ENCODE measurements at regions not wholly inside any gene's neighbourhood (a gene's known extent, or its start where the extent isn't known, plus 50 kb on each side); places are given as distances from the start of the nearest gene placed in this dataset.

GRCh38 chr21:36235058-36235582 is 78.5 kb downstream of the DOP1B start:
- H3K27ac Mint-ChIP-seq: peak overlapping the region; percentile 40 to 58 (median 55); a peak in 2 of 7 replicates
- Histone ChIP-seq H4K91ac (ENCODE audit: insufficient read length, low read depth, low read length) (no peak overlapping the region), H3K9ac (ENCODE audit: extremely low read depth, insufficient read length, low read length) (no peak overlapping the region), H2BK12ac (ENCODE audit: insufficient read length, low read depth, low read length) (no peak overlapping the region), H3K27me3 (ENCODE audit: insufficient read depth, low read length) (no peaks in the 10 kb centered on the region), H3K56ac (ENCODE audit: insufficient read length, low read depth, low read length) (no peak overlapping the region), H2AFZ (ENCODE audit: low read length) (no peak overlapping the region), H3K27ac (ENCODE audit: insufficient read length, low read depth, low read length) (no peak overlapping the region), H3T11ph (ENCODE audit: low read length) (no peak overlapping the region), H3K14ac (ENCODE audit: insufficient read depth, low read length) (no peak overlapping the region), H4K8ac (replicated peaks; ENCODE audit: insufficient read length, low read depth, low read length) (no peak overlapping the region), H2AK5ac (ENCODE audit: insufficient read length, low read length) (no peak overlapping the region), H3K23ac (ENCODE audit: insufficient read length, low read depth, low read length) (no peak overlapping the region), H2BK120ac (ENCODE audit: low read depth, low read length, poor library complexity, severe bottlenecking) (no peak overlapping the region), H3K79me1 (ENCODE audit: insufficient read depth, low read depth, low read length, poor library complexity, severe bottlenecking) (no peaks in the 10 kb centered on the region), H2BK20ac (ENCODE audit: low read depth, low read length, poor library complexity, severe bottlenecking) (no peak overlapping the region), H4K5ac (ENCODE audit: insufficient read length, low read depth, low read length) (no peak overlapping the region), H2BK15ac (ENCODE audit: low read depth, low read length) (no peak overlapping the region), H3K18ac (ENCODE audit: insufficient read length, low read depth, low read length) (no peak overlapping the region), H3K79me2 (ENCODE audit: insufficient read depth, low read length) (no peaks in the 10 kb centered on the region), H3K4ac (ENCODE audit: low read depth, low read length) (no peak overlapping the region), H3K4me1 (ENCODE audit: insufficient read depth, low read length) (no peaks in the 10 kb centered on the region), H3K9me3 (ENCODE audit: control insufficient read depth, low read depth, low read length) (no peaks in the 10 kb centered on the region), H4K20me1 (ENCODE audit: control insufficient read depth, insufficient read depth, insufficient read length) (no peaks in the 10 kb centered on the region), H2BK5ac (ENCODE audit: insufficient read length, low read length) (no peak overlapping the region), H3K4me2 (ENCODE audit: insufficient read depth, insufficient read length, low read length) (no peak overlapping the region), H3K23me2 (ENCODE audit: insufficient read length, low read depth, low read length, poor library complexity, severe bottlenecking) (no peaks in the 10 kb centered on the region)
- TF ChIP-seq CTCF (conservative IDR thresholded peaks at IDR 0.05): no peak
- peaks cover 0 to 10% (median 5%) of the 10 kb centered on the region in 3 experiments; a peak in 3 of 7 replicates for H3K36me3 Mint-ChIP-seq (ENCODE audit: insufficient read depth in 1 of 3, low read depth in 3 of 3)
- DNase-seq: no peak
- H3K4me1 Mint-ChIP-seq: peaks cover 4 to 8% of the 10 kb centered on the region in 2 experiments; a peak in 2 of 4 replicates
- no peaks in the 10 kb centered on the region; a peak in 1 of 5 replicates for H3K9me3 Mint-ChIP-seq
- no peaks in the 10 kb centered on the region for H3K27me3 Mint-ChIP-seq (ENCODE audit: low read depth)
- H3K4me3 Mint-ChIP-seq: no peak overlapping the region
- no CpG with 5 or more reads among the region's 8 CpGs for WGBS (ENCODE audit: extremely low coverage, insufficient read length, low lambda C conversion rate)
